Thoracic aorta (tissue), 2 donors: ENCODE measurements at regions not wholly inside any gene's neighbourhood (a gene's known extent, or its start where the extent isn't known, plus 50 kb on each side); places are given as distances from the start of the nearest gene placed in this dataset.

Experiments used
- ATAC-seq: fragments of 150-250 bp; one replicate; pipeline ENCODE4 v1.8.0; 2017; ENCODE audit warnings: low read depth; ENCODE audit not compliant: insufficient number of reproducible peaks, low FRiP score
- DNase-seq: peaks from one replicate; pipeline ENCODE4 v3.0.0-alpha.2; 2020; ENCODE audit warnings: low spot score
- H3K27ac ChIP-seq, 2 donors: fragments of 200-600 bp; sonication (generic); 1 replicate in 1 of 2; 2 replicates in 1 of 2; pipeline ENCODE4 v1.5.1; 2016; ENCODE audit warnings: mild to moderate bottlenecking in 2 of 2, moderate library complexity in 2 of 2
- H3K27me3 ChIP-seq: fragments of 200-600 bp; sonication (generic); replicated peaks from 2 replicates; pipeline ENCODE4 v1.6.0; 2016; ENCODE audit warnings: mild to moderate bottlenecking; ENCODE audit not compliant: insufficient read depth
- H3K36me3 ChIP-seq: fragments of 200-600 bp; sonication (generic); one replicate; pipeline ENCODE4 v1.5.1; 2016
- H3K4me1 ChIP-seq, 2 donors: fragments of 200-600 bp; sonication (generic); 1 replicate in 1 of 2; 2 replicates in 1 of 2; pipeline versions ENCODE4 v1.5.1 to v1.6.0; 2016; ENCODE audit warnings: low read depth in 2 of 2, mild to moderate bottlenecking in 1 of 2; ENCODE audit not compliant: control insufficient read depth in 1 of 2
- H3K4me3 ChIP-seq: fragments of 200-600 bp; sonication (generic); 2 replicates; pipeline ENCODE4 v1.5.1; 2016; ENCODE audit warnings: mild to moderate bottlenecking
- H3K9me3 ChIP-seq: fragments of 200-600 bp; sonication (generic); 2 replicates; pipeline ENCODE4 v1.5.1; 2016
- TF ChIP-seq, protein P1 (sequence below): fragments of 200-600 bp; sonication (generic); IDR thresholded peaks from one replicate; pipeline ENCODE4 v1.5.1; 2019; ENCODE audit warnings: antibody characterized with exemption

DNA sequence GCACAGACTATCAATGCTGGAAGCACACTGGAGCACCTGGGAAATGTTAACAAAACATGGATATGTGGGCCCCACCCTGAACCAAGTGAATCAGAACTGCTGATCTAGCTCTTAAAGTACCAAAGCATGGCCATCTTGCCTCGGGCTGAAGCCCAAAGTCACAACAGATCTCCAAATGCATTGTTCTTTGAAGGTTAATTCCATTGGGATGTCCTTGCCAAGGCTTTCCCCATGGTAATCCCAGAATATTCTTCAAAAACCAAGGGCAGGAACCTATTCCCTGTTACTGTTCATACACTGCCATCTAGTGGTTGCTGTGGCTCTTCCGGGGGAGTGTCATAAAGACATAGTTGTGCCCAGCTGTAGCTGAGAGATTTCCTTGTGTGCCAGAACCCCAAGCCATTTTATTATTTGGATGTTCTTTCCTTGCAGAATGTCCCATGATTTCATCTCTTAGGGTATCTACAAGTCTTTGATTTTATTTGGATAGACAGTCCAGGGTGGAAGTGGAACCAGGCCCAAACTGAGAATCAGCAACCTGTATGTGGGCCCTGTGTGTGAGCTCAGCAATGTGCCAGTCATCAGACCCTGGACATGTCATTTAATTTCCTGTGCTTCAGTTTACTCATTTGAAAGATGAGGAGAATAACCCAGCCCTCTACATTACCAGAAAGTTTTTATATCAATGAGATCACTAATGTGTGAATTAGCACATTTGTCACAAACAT is 290.0 kb downstream of the ACTL7B start:
- no peak for DNase-seq

DNA sequence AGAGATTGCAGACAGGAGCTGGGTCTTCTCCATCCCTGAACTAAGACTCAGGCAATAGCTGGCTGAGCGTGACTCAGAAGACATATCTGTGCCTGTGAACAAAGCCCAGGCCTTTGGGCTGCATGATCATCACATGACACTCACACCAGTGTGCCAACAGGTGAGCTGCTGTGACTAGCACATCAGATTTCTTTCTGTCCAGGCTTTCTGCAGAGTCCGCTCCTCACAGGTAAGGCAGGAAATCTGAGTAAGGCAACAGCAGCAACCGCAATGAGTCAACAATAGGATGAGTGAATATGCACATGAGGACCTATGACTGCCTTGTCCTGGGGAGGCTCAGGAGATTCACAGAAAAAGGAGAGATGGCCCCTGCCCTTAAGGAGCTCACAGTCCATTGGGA is 293.6 kb downstream of the ACTL7B start:
- DNase-seq: no peak
- ATAC-seq: no peak
- no peak overlapping the region for H3K4me3 ChIP-seq

More for the DNA sequence above, 290.0 kb downstream of the ACTL7B start:
- Histone ChIP-seq H3K27ac (no peak overlapping the region), H3K9me3 (no peaks in the 10 kb centered on the region), H3K4me3 (no peak overlapping the region), H3K4me1 (no peaks in the 10 kb centered on the region), H3K36me3 (no peaks in the 10 kb centered on the region), H3K27me3 (no peaks in the 10 kb centered on the region)
- ATAC-seq: peak; percentile 40
- TF ChIP-seq, protein P1, sequence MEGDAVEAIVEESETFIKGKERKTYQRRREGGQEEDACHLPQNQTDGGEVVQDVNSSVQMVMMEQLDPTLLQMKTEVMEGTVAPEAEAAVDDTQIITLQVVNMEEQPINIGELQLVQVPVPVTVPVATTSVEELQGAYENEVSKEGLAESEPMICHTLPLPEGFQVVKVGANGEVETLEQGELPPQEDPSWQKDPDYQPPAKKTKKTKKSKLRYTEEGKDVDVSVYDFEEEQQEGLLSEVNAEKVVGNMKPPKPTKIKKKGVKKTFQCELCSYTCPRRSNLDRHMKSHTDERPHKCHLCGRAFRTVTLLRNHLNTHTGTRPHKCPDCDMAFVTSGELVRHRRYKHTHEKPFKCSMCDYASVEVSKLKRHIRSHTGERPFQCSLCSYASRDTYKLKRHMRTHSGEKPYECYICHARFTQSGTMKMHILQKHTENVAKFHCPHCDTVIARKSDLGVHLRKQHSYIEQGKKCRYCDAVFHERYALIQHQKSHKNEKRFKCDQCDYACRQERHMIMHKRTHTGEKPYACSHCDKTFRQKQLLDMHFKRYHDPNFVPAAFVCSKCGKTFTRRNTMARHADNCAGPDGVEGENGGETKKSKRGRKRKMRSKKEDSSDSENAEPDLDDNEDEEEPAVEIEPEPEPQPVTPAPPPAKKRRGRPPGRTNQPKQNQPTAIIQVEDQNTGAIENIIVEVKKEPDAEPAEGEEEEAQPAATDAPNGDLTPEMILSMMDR: peak; percentile 81

DNA sequence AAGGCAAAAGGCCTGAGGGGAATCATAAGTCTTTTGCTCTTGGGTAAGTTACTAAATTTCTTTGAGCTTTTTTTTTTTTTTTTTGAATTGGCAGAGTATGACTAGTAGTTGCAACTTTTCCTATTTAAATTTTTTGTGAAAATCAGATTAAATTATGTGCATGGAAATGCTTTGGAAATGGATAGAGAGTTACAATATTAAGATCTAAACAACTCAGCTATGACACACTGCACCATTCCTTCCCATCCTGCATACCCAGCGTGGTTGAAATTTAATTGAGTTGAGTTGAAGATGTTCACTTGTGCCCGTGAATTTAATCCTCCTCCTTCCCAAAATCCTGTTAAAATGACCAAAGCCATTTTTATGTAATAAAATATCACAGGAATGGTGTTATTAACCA is 296.4 kb downstream of the ACTL7B start:
- H3K27me3 ChIP-seq: no peaks in the 10 kb centered on the region
- H3K36me3 ChIP-seq: no peaks in the 10 kb centered on the region
- ATAC-seq (no peak), DNase-seq (no peak)
- no peaks in the 10 kb centered on the region for H3K4me1 ChIP-seq
- TF ChIP-seq, protein P1: no peak
- no peak overlapping the region for H3K4me3 ChIP-seq
- no peak overlapping the region for H3K27ac ChIP-seq
- H3K9me3 ChIP-seq: no peaks in the 10 kb centered on the region

More for the DNA sequence above, 293.6 kb downstream of the ACTL7B start:
- Histone ChIP-seq H3K27me3 (no peaks in the 10 kb centered on the region), H3K9me3 (no peaks in the 10 kb centered on the region), H3K4me1 (no peaks in the 10 kb centered on the region), H3K36me3 (no peaks in the 10 kb centered on the region), H3K27ac (no peak overlapping the region)
- TF ChIP-seq, protein P1: no peak

DNA sequence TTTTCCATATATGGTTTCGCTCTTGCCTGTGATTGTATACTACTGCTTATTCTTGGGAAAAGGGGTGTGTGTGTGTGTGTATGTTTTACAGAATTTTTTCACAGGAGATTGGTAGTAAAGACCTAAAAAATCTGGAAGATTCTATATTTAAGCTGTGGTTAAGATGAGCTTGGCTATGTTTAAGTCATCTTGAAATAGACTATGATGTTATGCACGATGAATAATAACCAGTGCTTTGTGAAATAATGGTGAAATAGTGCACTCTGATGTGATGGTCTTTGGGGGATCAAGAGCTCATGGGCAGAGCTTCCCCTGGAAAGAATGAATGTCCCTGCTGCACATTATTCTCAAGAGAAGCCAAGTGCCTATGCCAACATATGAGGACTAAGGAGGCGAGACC is 301.0 kb downstream of the ACTL7B start:
- H3K4me1 ChIP-seq: no peaks in the 10 kb centered on the region
- H3K4me3 ChIP-seq: no peak overlapping the region
- TF ChIP-seq, protein P1: no peak
- ATAC-seq (no peak), DNase-seq (no peak)
- no peaks in the 10 kb centered on the region for H3K9me3 ChIP-seq
- no peaks in the 10 kb centered on the region for H3K36me3 ChIP-seq
- no peak overlapping the region for H3K27ac ChIP-seq
- no peaks in the 10 kb centered on the region for H3K27me3 ChIP-seq

DNA sequence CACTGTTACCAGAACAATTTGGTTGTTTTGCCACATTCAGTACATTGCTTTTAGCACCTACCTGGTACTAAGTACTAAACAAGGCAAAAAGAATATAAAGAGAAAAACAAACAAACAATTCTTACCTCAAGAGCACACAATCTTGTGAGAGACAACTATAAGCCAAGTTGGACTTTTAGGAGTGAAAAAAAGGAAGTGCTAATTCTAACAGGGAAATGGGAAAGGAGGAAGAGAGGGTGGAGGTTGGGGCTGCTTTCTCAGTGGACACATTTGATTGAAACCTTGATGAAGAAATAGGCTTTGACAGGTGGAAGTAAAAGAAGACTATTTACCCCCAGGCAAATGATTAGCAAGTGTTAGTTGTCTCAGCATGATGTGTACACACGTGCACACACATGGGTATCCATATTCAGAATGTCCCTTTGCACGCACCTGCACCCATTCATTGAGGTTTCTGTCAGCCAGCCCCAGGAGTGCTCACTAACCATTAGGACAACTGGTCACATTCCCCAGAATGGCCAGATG is 302.6 kb downstream of the ACTL7B start:
- no peaks in the 10 kb centered on the region for H3K27me3 ChIP-seq
- no peak overlapping the region for H3K4me3 ChIP-seq
- no peaks in the 10 kb centered on the region for H3K9me3 ChIP-seq
- TF ChIP-seq, protein P1: no peak
- no peaks in the 10 kb centered on the region for H3K36me3 ChIP-seq
- no peaks in the 10 kb centered on the region for H3K4me1 ChIP-seq
- ATAC-seq (no peak), DNase-seq (no peak)
- H3K27ac ChIP-seq: no peak overlapping the region
